IMR-90 (cell line): ENCODE measurements at regions not wholly inside any gene's neighbourhood (a gene's known extent, or its start where the extent isn't known, plus 50 kb on each side); places are given as distances from the start of the nearest gene placed in this dataset.

Experiments
- ATAC-seq: fragments of 200-7000 bp; cut with Tn5 transposase; 2 replicates; pipeline ENCODE4 v1.9.1; 2020; ENCODE audit warnings: low read depth, mild to moderate bottlenecking, moderate library complexity
- BruUV-seq: library from RNA; stranded (reverse); fragments of 400-500 nt; replicated peaks from 2 replicates; lab custom pipeline; 2021; lab: Mats Ljungman, UMichigan
- CTCF ChIA-PET: fragments of 300-600 bp; formaldehyde crosslinking; extraction: SDS; loops from one replicate; lab custom pipeline; 2021; ENCODE audit warnings: antibody characterized with exemption; lab: Yijun Ruan, JAX
- POLR2A ChIA-PET: fragments of 300-600 bp; sonication (Branson Sonifier 250); formaldehyde crosslinking; loops from one replicate; lab custom pipeline; 2022; ENCODE audit warnings: antibody characterized with exemption; ENCODE audit not compliant: unreplicated experiment; lab: Charles Lee
- DNase-seq: peaks from one replicate; pipeline ENCODE4 v3.0.0; 2013
- H2AFZ ChIP-seq: replicated peaks from 2 replicates; pipeline ENCODE3; 2013; ENCODE audit warnings: low read length, mild to moderate bottlenecking; ENCODE audit not compliant: poor library complexity
- H2AK5ac ChIP-seq: 2 replicates; pipeline ENCODE4 v1.6.1; 2013; ENCODE audit warnings: low read depth, low read length, inconsistent platforms
- H2AK9ac ChIP-seq: replicated peaks from 2 replicates; pipeline ENCODE3; 2013; ENCODE audit warnings: mild to moderate bottlenecking, low read depth, low read length, moderate library complexity; ENCODE audit not compliant: poor library complexity
- H2BK120ac ChIP-seq: 2 replicates; pipeline ENCODE4 v1.6.1; 2013; ENCODE audit warnings: low read depth, low read length, inconsistent platforms
- H2BK15ac ChIP-seq: 3 replicates; pipeline ENCODE4 v1.6.1; 2013; ENCODE audit warnings: low read depth, low read length, inconsistent platforms
- H2BK20ac ChIP-seq: 2 replicates; pipeline ENCODE4 v1.6.1; 2013; ENCODE audit warnings: low read depth, mild to moderate bottlenecking, inconsistent platforms, low read length, moderate library complexity
- H2BK5ac ChIP-seq: 2 replicates; pipeline ENCODE4 v1.6.1; 2013; ENCODE audit warnings: mild to moderate bottlenecking, low read depth, low read length, inconsistent platforms; ENCODE audit not compliant: poor library complexity, severe bottlenecking
- H3K14ac ChIP-seq: replicated peaks from 2 replicates; pipeline ENCODE4 v1.6.1; 2013; ENCODE audit warnings: low read depth, low read length, inconsistent platforms
- H3K18ac ChIP-seq: 2 replicates; pipeline ENCODE4 v1.6.1; 2013; ENCODE audit warnings: low read depth, low read length, control low read depth
- H3K23ac ChIP-seq: 2 replicates; pipeline ENCODE4 v1.6.1; 2013; ENCODE audit warnings: low read depth, low read length, inconsistent platforms
- H3K27ac ChIP-seq: 2 replicates; pipeline ENCODE4 v1.5.1; 2013; ENCODE audit warnings: mild to moderate bottlenecking, control low read depth, low read length; ENCODE audit not compliant: insufficient read depth
- H3K27me3 ChIP-seq: 2 replicates; pipeline ENCODE4 v1.6.1; 2013; ENCODE audit warnings: low read length; ENCODE audit not compliant: control insufficient read depth, insufficient read depth
- H3K36me3 ChIP-seq: 2 replicates; pipeline ENCODE4 v1.6.1; 2013; ENCODE audit warnings: low read length, mixed read lengths; ENCODE audit not compliant: control insufficient read depth, insufficient read depth
- H3K4ac ChIP-seq: 2 replicates; pipeline ENCODE4 v1.6.1; 2013; ENCODE audit warnings: low read depth, low read length, inconsistent platforms
- H3K4me1 ChIP-seq: 2 replicates; pipeline ENCODE4 v1.6.1; 2013; ENCODE audit warnings: low read length, mixed read lengths; ENCODE audit not compliant: control insufficient read depth, insufficient read depth
- H3K4me2 ChIP-seq: 2 replicates; pipeline ENCODE4 v1.6.1; 2013; ENCODE audit warnings: low read depth, mild to moderate bottlenecking, control low read depth, low read length, moderate library complexity
- H3K4me3 ChIP-seq: 2 replicates; pipeline ENCODE4 v1.5.1; 2013; ENCODE audit warnings: low read depth, mild to moderate bottlenecking, control low read depth, low read length, moderate library complexity; ENCODE audit not compliant: insufficient read depth
- H3K56ac ChIP-seq: 2 replicates; pipeline ENCODE4 v1.6.1; 2013; ENCODE audit warnings: low read length, inconsistent platforms; ENCODE audit not compliant: insufficient read depth; ENCODE audit errors: extremely low read depth
- H3K79me1 ChIP-seq, 2 experiments: 2 replicates each; pipeline ENCODE4 v1.6.1; 2013; ENCODE audit warnings: low read length in 2 of 2, inconsistent platforms in 1 of 2, low read depth in 1 of 2
- H3K9ac ChIP-seq: 2 replicates; pipeline ENCODE4 v1.6.1; 2013; ENCODE audit warnings: low read depth, low read length, control low read depth
- H3K9me1 ChIP-seq: 2 replicates; pipeline ENCODE4 v1.6.1; 2013; ENCODE audit warnings: low read length, inconsistent platforms; ENCODE audit not compliant: insufficient read depth
- H3K9me3 ChIP-seq: 2 replicates; pipeline ENCODE4 v1.6.1; 2013; ENCODE audit warnings: low read length; ENCODE audit not compliant: control insufficient read depth, insufficient read depth
- H4K20me1 ChIP-seq: 2 replicates; pipeline ENCODE4 v1.6.1; 2013; ENCODE audit warnings: low read length, inconsistent platforms; ENCODE audit not compliant: insufficient read depth
- H4K5ac ChIP-seq: 2 replicates; pipeline ENCODE4 v1.6.1; 2013; ENCODE audit warnings: mild to moderate bottlenecking, low read depth, low read length, control low read depth
- H4K8ac ChIP-seq, 2 experiments: 2 replicates each; pipeline ENCODE4 v1.6.1; 2013; ENCODE audit warnings: low read depth in 2 of 2, low read length in 2 of 2, control low read depth in 1 of 2, inconsistent platforms in 1 of 2
- H4K91ac ChIP-seq: 2 replicates; pipeline ENCODE4 v1.6.1; 2013; ENCODE audit warnings: low read depth, low read length, inconsistent platforms; ENCODE audit not compliant: insufficient read depth
- CEBPB ChIP-seq: IDR thresholded peaks from 2 replicates; pipeline ENCODE4 v1.6.1; 2012; ENCODE audit warnings: low read depth, low read length, improper control_type of control experiment
- RFX5 ChIP-seq: IDR thresholded peaks from 2 replicates; pipeline ENCODE4 v1.8.0; 2012; ENCODE audit warnings: low read depth, mild to moderate bottlenecking, low read length, moderate library complexity
- WGBS, 2 experiments: methylation state at CpG; one replicate each; pipeline versions ENCODE4 v1.1.5 to v1.1.7; 2013; ENCODE audit warnings: missing lambda C conversion rate in 2 of 2; ENCODE audit not compliant: insufficient read length in 1 of 2; ENCODE audit errors: extremely low coverage in 2 of 2; 5-methylcytosine and 5-hydroxymethylcytosine counted together
- dilution Hi-C: fragments of 300-500 bp; cut with HindIII; formaldehyde crosslinking; loops from one replicate; pipeline ENCODE4 v1.14.3; 2018; ENCODE audit warnings: low sequenced_read_pairs; ENCODE audit not compliant: unreplicated experiment
- in situ Hi-C: fragments of 300-500 bp; cut with MboI; formaldehyde crosslinking; loops from 3 replicates; pipeline ENCODE4 v1.14.3; 2019; ENCODE audit warnings: low sequenced_read_pairs, inconsistent platforms, mixed read lengths
- intact Hi-C: fragments of 100-400 bp; cut with micrococcal nuclease; formaldehyde crosslinking; loops from 2 replicates; pipeline ENCODE4 v1.10.0; 2022

DNA sequence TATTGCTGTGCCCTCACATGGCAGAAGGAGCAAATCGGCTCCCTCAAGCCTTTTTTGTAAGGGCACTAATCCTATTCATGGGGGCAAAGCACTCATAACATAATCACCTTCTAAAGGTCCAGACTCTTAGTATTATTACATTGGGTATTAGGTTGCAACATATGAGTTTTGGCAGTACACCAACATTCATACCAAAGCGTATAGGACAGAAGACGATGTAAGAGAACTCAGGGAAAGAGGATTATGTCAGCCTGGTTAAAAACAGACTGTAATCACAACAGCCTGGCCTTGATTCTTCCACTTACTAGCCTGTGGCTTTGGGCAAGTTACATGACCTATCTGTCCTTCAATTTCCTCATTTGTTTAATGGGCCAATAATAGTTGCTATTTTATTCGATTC lies 828.5 kb upstream of the NECTIN3 start:
- H2AK5ac ChIP-seq, result no peak overlapping the region
- no peak overlapping the region for H3K23ac ChIP-seq
- H3K36me3 ChIP-seq, result no peaks in the 10 kb centered on the region
- no peak overlapping the region for H2AFZ ChIP-seq
- no peak overlapping the region for H3K4ac ChIP-seq
- no peak overlapping the region for H3K56ac ChIP-seq
- no peak overlapping the region for H2AK9ac ChIP-seq
- intact Hi-C loops, result no loop called here
- ChIA-PET POLR2A (no interaction called here), CTCF (interaction anchor here (0.5 kb wide), 1 partner anchor 1725 kb away, joined by 6 read pairs; no protein-coding TSS in a partner anchor)
- H3K27me3 ChIP-seq, result no peaks in the 10 kb centered on the region
- peak; percentile 29 for ATAC-seq
- no peaks in the 10 kb centered on the region; the same call in 1 of the 2 replicates for H3K9me1 ChIP-seq
- no peak overlapping the region for H4K5ac ChIP-seq
- no peak overlapping the region for H2BK15ac ChIP-seq
- no peak overlapping the region for H4K8ac ChIP-seq
- WGBS, 2 experiments, result no CpG with 5 or more reads among the region's 4 CpGs
- H3K79me1 ChIP-seq, result no peaks in the 10 kb centered on the region
- no TSS peak for BruUV-seq
- no peaks in the 10 kb centered on the region for H3K4me1 ChIP-seq
- no peaks in the 10 kb centered on the region for H4K20me1 ChIP-seq
- no peak overlapping the region for H3K9ac ChIP-seq
- no peak overlapping the region for H2BK20ac ChIP-seq
- H3K14ac ChIP-seq, result no peak overlapping the region
- H2BK120ac ChIP-seq, result no peak overlapping the region
- no peak overlapping the region for H4K91ac ChIP-seq
- H3K18ac ChIP-seq, result no peak overlapping the region
- DNase-seq, result peak; percentile 74
- no peak overlapping the region for H3K27ac ChIP-seq
- in situ Hi-C loops, result no loop called here
- H3K4me3 ChIP-seq, result no peak overlapping the region
- dilution Hi-C loops, result no loop called here
- no peak for TF ChIP-seq RFX5
- peak; percentile 61; the same call in 1 of the 2 replicates for TF ChIP-seq CEBPB
- H2BK5ac ChIP-seq, result no peak overlapping the region
- no peaks in the 10 kb centered on the region for H3K9me3 ChIP-seq
- no peak overlapping the region for H3K4me2 ChIP-seq
